ENCODE measurements at regions not wholly inside any gene's neighbourhood (a gene's known extent, or its start where the extent isn't known, plus 50 kb on each side); places are given as distances from the start of the nearest gene placed in this dataset.

- no peak for DNase-seq (ENCODE audit: low spot score)
- TF ChIP-seq, protein P1, sequence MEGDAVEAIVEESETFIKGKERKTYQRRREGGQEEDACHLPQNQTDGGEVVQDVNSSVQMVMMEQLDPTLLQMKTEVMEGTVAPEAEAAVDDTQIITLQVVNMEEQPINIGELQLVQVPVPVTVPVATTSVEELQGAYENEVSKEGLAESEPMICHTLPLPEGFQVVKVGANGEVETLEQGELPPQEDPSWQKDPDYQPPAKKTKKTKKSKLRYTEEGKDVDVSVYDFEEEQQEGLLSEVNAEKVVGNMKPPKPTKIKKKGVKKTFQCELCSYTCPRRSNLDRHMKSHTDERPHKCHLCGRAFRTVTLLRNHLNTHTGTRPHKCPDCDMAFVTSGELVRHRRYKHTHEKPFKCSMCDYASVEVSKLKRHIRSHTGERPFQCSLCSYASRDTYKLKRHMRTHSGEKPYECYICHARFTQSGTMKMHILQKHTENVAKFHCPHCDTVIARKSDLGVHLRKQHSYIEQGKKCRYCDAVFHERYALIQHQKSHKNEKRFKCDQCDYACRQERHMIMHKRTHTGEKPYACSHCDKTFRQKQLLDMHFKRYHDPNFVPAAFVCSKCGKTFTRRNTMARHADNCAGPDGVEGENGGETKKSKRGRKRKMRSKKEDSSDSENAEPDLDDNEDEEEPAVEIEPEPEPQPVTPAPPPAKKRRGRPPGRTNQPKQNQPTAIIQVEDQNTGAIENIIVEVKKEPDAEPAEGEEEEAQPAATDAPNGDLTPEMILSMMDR (IDR thresholded peaks at IDR 0.05), result no peak
- no peak for ATAC-seq (ENCODE audit: insufficient number of reproducible peaks, low FRiP score, low read depth)
Observed at GRCh38 chr2:121875585-121876185, 120.2 kb downstream of the TSN start.

DNA sequence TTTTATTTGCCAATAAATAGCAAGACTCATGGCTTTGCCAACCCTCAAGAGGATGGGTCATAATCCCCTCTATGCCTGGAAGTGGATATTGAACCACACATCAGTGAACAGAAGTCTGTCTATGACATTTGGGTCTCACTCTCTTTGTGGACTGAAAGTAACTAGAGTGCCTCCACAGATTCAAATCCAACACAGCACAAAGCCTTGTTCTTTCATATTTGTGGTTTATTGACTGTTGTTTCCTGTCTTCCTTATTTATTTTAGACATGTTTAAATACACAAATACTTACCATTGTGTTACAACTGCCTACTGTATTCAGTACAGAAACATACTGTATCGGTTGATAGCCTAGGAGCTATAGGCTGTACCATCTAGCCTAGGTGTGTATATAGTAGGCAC, 121.9 kb downstream of the TSN start:
- Histone ChIP-seq H3K4me1 (ENCODE audit: control insufficient read depth in 1 of 2, low read depth in 2 of 2) (no peaks in the 10 kb centered on the region), H3K9me3 (no peaks in the 10 kb centered on the region), H3K27me3 (replicated peaks; ENCODE audit: insufficient read depth) (no peaks in the 10 kb centered on the region), H3K4me3 (no peak overlapping the region), H3K27ac (no peak overlapping the region), H3K36me3 (no peaks in the 10 kb centered on the region)
- TF ChIP-seq, protein P1 (IDR thresholded peaks at IDR 0.05), result no peak
- DNase-seq (ENCODE audit: low spot score) (no peak), ATAC-seq (ENCODE audit: insufficient number of reproducible peaks, low FRiP score, low read depth) (no peak)

More at GRCh38 chr2:121875585-121876185, 120.2 kb downstream of the TSN start:
- H3K27ac ChIP-seq, result no peak overlapping the region
- no peaks in the 10 kb centered on the region for H3K9me3 ChIP-seq
- no peaks in the 10 kb centered on the region for H3K4me1 ChIP-seq (ENCODE audit: control insufficient read depth in 1 of 2, low read depth in 2 of 2)
- H3K27me3 ChIP-seq (replicated peaks; ENCODE audit: insufficient read depth), result no peaks in the 10 kb centered on the region
- no peak overlapping the region for H3K4me3 ChIP-seq
- no peaks in the 10 kb centered on the region for H3K36me3 ChIP-seq

GRCh38 chr2:121880283-121880682, 124.8 kb downstream of the TSN start:
- no peaks in the 10 kb centered on the region for H3K27me3 ChIP-seq (replicated peaks; ENCODE audit: insufficient read depth)
- ATAC-seq (ENCODE audit: insufficient number of reproducible peaks, low FRiP score, low read depth) (no peak), DNase-seq (ENCODE audit: low spot score) (no peak)
- H3K4me3 ChIP-seq, result no peak overlapping the region
- TF ChIP-seq, protein P1 (IDR thresholded peaks at IDR 0.05), result no peak
- H3K9me3 ChIP-seq, result no peaks in the 10 kb centered on the region
- no peak overlapping the region for H3K27ac ChIP-seq
- no peaks in the 10 kb centered on the region for H3K4me1 ChIP-seq (ENCODE audit: control insufficient read depth in 1 of 2, low read depth in 2 of 2)
- H3K36me3 ChIP-seq, result no peaks in the 10 kb centered on the region

DNA sequence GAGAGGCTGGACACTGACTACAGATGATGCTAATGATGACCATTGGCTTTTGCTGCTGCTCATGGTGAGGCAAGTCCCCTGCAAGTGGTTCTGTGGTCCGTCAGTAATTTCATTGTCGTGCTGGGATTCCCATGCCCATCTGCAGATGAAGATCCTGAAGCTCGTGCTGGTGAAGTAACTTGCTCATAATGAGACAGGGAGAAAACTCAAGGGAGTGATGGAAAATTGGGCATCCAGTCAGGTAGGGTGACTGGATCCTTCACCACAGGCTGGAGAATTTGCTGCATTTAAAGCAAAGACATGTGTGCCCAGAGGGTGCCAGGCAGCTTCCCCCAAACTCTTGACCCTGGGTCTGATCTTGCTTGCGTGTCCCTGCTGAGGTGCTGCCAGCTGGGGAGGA, 125.6 kb downstream of the TSN start:
- TF ChIP-seq, protein P1 (IDR thresholded peaks at IDR 0.05), result no peak
- H3K27ac ChIP-seq, result no peak overlapping the region
- no peaks in the 10 kb centered on the region for H3K4me1 ChIP-seq (ENCODE audit: control insufficient read depth in 1 of 2, low read depth in 2 of 2)
- H3K4me3 ChIP-seq, result no peak overlapping the region
- H3K9me3 ChIP-seq, result no peaks in the 10 kb centered on the region
- no peak for DNase-seq (ENCODE audit: low spot score)
- no peak for ATAC-seq (ENCODE audit: insufficient number of reproducible peaks, low FRiP score, low read depth)
- no peaks in the 10 kb centered on the region for H3K27me3 ChIP-seq (replicated peaks; ENCODE audit: insufficient read depth)
- no peaks in the 10 kb centered on the region for H3K36me3 ChIP-seq

- Histone ChIP-seq H3K27ac (no peak overlapping the region), H3K27me3 (replicated peaks; ENCODE audit: insufficient read depth) (no peaks in the 10 kb centered on the region), H3K4me3 (no peak overlapping the region), H3K4me1 (ENCODE audit: control insufficient read depth in 1 of 2, low read depth in 2 of 2) (no peaks in the 10 kb centered on the region), H3K9me3 (no peaks in the 10 kb centered on the region), H3K36me3 (no peaks in the 10 kb centered on the region)
- ATAC-seq (ENCODE audit: insufficient number of reproducible peaks, low FRiP score, low read depth) (no peak), DNase-seq (ENCODE audit: low spot score) (no peak)
- TF ChIP-seq, protein P1 (IDR thresholded peaks at IDR 0.05), result no peak
Observed at GRCh38 chr2:121881950-121882349, 126.5 kb downstream of the TSN start.
